Cardiac fibroblast (primary cell): ENCODE measurements at regions not wholly inside any gene's neighbourhood (a gene's known extent, or its start where the extent isn't known, plus 50 kb on each side); places are given as distances from the start of the nearest gene placed in this dataset.

Experiments
- DNase-seq, 2 donors: peaks; one replicate each; pipeline versions ENCODE4 v3.0.0 to v3.0.0-alpha.2; 2010; ENCODE audit warnings: low read depth in 2 of 2
- H3K4me3 ChIP-seq, 2 donors: replicated peaks in 1 of 2; 1 replicate in 1 of 2; 2 replicates in 1 of 2; pipeline ENCODE4 v1.5.1; 2011; ENCODE audit warnings: low read depth in 2 of 2, low read length in 2 of 2, mild to moderate bottlenecking in 2 of 2, moderate library complexity in 1 of 2
- TF ChIP-seq, protein P1 (sequence below): IDR thresholded peaks from one replicate; pipeline ENCODE4 v1.5.1; 2011; ENCODE audit warnings: low read depth, mild to moderate bottlenecking, low read length, inconsistent platforms

DNA sequence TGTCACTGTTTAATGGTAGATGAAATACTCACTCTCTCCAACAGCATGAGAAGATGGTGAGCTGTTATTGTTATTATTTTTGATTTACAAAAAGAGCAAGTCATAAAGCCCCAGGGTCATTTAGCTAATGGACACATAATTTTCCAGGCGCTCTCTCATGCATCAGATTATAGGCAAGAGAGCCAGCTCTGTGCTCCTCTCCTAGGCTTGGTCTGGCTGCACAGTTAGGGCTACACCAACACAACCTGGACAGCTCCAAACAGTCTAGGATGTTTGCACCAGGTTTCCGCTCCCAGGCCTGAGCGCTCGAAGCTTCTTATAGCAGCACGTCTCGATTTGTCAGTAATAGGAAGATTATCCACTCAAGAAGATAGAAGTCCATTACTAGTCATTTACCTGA is 123.7 kb downstream of the FAM43A start:
- TF ChIP-seq, protein P1, sequence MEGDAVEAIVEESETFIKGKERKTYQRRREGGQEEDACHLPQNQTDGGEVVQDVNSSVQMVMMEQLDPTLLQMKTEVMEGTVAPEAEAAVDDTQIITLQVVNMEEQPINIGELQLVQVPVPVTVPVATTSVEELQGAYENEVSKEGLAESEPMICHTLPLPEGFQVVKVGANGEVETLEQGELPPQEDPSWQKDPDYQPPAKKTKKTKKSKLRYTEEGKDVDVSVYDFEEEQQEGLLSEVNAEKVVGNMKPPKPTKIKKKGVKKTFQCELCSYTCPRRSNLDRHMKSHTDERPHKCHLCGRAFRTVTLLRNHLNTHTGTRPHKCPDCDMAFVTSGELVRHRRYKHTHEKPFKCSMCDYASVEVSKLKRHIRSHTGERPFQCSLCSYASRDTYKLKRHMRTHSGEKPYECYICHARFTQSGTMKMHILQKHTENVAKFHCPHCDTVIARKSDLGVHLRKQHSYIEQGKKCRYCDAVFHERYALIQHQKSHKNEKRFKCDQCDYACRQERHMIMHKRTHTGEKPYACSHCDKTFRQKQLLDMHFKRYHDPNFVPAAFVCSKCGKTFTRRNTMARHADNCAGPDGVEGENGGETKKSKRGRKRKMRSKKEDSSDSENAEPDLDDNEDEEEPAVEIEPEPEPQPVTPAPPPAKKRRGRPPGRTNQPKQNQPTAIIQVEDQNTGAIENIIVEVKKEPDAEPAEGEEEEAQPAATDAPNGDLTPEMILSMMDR, result no peak
- no peak overlapping the region for H3K4me3 ChIP-seq
- no peak for DNase-seq

DNA sequence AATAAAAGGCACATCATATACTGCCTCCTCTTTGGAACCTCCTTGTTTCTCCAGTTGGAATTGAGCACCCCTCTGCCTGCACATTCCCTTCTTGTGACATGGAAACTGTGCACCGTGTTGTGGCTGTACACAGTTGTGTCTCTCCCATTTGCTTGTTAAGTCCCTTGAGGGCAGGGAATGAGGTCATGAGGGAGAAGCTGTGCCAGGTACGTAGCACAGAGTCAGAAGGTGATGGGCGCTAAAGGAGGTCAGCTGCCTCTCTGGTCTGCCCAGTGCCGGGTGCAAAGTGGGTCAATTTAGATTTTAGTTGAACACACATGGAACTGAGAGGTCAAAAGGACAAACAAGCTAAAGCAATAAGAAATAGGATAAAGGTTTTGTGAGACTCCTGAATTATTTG is 124.4 kb downstream of the FAM43A start:
- no peak for DNase-seq
- H3K4me3 ChIP-seq, result no peak overlapping the region
- TF ChIP-seq, protein P1, result no peak

DNA sequence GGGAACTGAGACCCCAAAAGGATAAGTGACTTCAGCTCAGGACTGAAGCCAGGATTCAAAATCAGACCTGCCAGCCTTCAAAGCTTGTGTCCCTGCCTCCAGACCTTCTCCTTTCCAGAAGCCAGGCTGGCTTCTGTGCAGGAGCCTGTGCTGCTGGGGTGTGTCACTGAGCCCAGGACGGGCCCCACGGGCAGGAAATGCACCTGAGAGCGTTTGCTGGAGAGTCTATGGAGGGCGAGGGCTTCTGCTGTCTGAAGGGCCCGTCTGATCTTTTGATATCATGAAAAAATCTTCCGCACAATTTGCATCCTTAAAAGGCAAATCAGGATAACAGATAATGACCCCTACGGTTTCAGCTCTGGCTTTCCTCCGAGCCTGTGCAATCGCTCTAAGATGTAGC is 125.4 kb downstream of the FAM43A start:
- H3K4me3 ChIP-seq, result no peak overlapping the region
- DNase-seq, result no peak
- TF ChIP-seq, protein P1, result no peak

DNA sequence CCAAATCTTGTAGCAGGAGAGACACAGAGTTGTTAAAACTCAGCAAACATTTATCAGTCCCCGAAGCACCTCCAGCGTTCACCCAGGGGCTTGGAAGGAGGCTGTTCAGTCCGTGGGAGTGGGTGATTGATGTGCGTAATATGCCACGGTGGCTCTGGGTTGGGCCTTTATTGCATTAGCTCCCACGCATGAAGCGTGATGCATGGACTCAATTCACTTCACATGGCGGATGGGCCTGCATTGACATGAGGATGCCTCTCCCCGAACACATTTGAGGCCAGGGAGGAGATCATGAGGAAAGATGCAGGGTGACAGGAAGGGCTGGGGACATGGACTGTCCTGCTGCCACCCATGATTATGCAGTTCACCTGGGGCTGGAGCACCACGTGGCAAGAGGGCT is 126.5 kb downstream of the FAM43A start:
- TF ChIP-seq, protein P1, result no peak
- no peak overlapping the region for H3K4me3 ChIP-seq
- DNase-seq, result no peak

DNA sequence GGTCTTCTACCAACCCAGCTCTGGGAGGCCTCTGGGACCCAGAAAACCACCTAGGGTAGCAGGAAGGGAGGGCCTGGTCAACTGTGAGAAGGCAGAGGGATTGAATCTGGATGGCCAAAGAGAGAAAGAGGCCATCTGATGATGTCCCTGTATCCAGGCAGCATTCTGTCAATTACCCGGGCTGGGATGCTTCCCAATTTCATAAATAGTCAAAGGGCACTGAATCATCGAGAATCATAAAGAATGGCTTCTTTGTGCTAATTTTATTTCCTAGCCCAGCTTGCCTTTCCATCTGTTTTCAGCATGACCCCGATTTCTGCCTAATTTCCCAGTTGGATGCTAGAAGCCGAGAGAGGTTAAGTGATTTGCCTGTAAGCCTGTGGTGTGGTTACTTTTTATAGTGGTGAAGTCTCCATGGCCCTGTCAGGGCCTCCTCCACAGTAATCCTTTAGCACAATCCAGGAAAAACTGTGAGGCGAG is 129.2 kb downstream of the FAM43A start:
- DNase-seq, result peak; percentile 10 to 18
- TF ChIP-seq, protein P1, result no peak
- no peak overlapping the region for H3K4me3 ChIP-seq

DNA sequence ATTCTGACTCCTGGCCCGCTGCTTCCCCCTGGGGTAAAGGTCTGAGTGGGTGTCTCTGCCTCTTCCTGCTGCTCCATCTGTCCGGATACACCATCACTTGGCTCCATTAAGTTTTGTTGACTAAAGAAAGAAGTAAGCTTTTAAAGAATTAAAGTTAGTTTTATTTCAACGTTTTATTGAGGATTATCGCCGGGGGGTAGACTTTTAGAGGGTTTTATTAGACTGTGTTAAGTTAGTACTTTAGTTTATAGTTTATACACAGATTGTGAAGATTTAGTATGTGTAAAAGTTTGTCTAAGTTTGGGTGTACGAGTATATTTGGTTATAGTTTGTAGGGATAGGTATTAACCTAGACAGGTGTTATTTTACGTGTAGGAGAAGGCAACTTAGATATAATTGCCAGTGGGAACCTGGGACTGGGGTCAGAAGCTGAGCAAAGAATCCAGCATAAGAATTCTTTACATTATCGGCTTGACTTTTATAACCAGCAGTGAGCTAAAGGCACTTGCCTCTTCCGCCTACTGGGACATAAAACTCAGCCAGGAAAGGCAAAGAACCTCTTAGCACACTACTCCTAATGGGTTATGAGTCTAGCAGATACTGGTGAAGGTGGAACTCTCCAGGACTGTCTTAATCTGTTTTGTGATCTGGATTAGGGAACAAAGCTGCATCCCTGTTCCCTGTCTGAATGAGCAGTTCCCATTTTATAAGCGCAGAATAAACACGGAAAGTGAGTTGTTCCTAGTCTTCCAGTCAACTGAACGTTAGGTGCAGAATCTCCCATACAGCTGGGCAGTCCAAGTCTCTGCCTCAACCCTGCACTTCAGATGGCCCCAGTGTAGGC is 131.3 kb downstream of the FAM43A start:
- TF ChIP-seq, protein P1, result no peak
- H3K4me3 ChIP-seq, result no peak overlapping the region
- no peak for DNase-seq
